RWPE1 (cell line): ENCODE measurements at regions not wholly inside any gene's neighbourhood (a gene's known extent, or its start where the extent isn't known, plus 50 kb on each side); places are given as distances from the start of the nearest gene placed in this dataset.
"Not testable (repeated sequence)": the region's sequence is repeated elsewhere in the genome, so short reads cannot be mapped to it uniquely, and the experiment has no call there.

ENCODE experiments used
- CTCF ChIA-PET: fragments of 350-600 bp; sonication (Branson Sonifier 250); formaldehyde crosslinking; extraction: SDS; loops from one replicate; lab custom pipeline; 2021; lab: Yijun Ruan, JAX
- POLR2A ChIA-PET: fragments of 400-600 bp; formaldehyde crosslinking; extraction: SDS; loops from one replicate; lab custom pipeline; 2020; ENCODE audit warnings: antibody characterized with exemption; ENCODE audit not compliant: low non-redundant PET; lab: Yijun Ruan, JAX
- DNase-seq: peaks from one replicate; pipeline ENCODE4 v3.0.0; 2012; ENCODE audit warnings: low spot score
- H3K27ac ChIP-seq: fragments of 450-650 bp; 2 replicates; pipeline ENCODE4 v1.5.1; 2017
- CTCF ChIP-seq: fragments of 450-650 bp; conservative IDR thresholded peaks from 2 replicates; pipeline ENCODE4 v1.5.1; 2017; ENCODE audit warnings: low read depth, mild to moderate bottlenecking

DNA sequence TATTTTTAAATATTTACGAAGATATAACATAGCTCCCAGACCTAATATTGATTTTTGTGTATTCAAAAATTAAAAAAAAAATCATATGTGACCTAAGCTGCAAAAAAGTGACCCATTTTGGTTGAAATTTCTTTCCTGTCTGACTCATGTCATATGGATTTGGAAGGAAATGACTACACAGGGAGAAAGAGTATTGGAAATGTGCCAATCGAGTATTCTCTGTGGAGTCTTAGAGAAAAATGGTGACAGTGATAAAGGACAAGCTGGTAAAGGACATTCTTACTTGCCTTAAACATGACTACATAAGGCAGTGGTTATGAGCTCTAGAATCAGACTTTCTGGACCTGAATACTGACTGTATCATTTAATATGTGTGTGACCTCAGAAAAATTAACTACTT, 262.9 kb upstream of the PTPRD start:
- ChIA-PET CTCF (no interaction called here), POLR2A (no interaction called here)
- DNase-seq = peak; percentile 14
- no peak overlapping the region for H3K27ac ChIP-seq
- TF ChIP-seq CTCF = no peak

DNA sequence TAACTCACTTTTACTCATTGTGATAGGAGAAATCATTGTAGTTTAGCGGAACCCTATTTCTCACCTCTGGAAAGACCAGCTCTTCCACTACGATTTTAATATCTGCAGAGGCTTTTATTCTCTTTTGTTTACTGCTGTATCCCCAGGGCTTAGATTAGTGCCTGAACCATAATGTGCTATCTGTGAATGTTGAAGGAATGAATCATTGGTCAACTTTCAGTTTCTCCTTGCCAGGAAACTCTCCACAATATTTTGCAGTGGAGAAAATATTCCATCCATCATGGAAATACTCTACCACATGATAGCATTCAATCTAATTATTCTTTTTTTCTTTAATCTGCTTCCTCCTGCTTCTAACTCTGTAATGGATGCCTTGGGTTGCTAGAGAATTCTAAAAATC, 263.5 kb upstream of the PTPRD start:
- POLR2A ChIA-PET = no interaction called here
- DNase-seq = peak; percentile 30

GRCh38 chr9:10890266-10890665, 277.5 kb upstream of the PTPRD start:
- POLR2A ChIA-PET, H3K27ac ChIP-seq, DNase-seq, CTCF ChIA-PET: not testable (repeated sequence)

More for the DNA sequence above, 263.5 kb upstream of the PTPRD start:
- TF ChIP-seq CTCF = no peak
- H3K27ac ChIP-seq = no peak overlapping the region
- CTCF ChIA-PET = no interaction called here

- H3K27ac ChIP-seq = no peak overlapping the region
- DNase-seq = no peak
- TF ChIP-seq CTCF = no peak
- CTCF ChIA-PET = no interaction called here
- POLR2A ChIA-PET = no interaction called here
Measured at GRCh38 chr9:10899509-10899908, 286.7 kb upstream of the PTPRD start.

DNA sequence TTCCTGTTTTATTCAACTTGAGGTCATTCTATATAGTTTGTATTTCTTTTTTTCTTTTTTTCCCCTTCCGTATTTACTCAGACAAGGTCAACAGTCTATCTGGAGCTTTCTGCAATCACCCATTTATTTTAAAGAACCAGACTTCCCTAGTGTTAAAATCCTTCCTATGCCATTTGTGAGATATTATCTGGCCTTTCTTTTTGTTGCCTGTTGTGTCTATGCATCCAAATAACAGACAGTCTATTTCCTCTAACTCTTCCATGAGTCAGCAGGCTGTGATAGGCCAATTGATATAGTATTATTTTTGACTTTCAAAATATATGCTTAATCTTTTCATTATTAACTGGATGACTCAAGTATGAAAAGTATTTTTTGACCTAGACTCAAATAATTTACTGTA, 291.2 kb upstream of the PTPRD start:
- TF ChIP-seq CTCF = no peak
- CTCF ChIA-PET = no interaction called here
- no peak for DNase-seq
- POLR2A ChIA-PET = no interaction called here
- H3K27ac ChIP-seq = no peak overlapping the region

GRCh38 chr9:10910779-10911178, 298.0 kb upstream of the PTPRD start:
- POLR2A ChIA-PET = no interaction called here
- DNase-seq = no peak
- CTCF ChIA-PET = no interaction called here
- TF ChIP-seq CTCF = no peak
- H3K27ac ChIP-seq = no peak overlapping the region

DNA sequence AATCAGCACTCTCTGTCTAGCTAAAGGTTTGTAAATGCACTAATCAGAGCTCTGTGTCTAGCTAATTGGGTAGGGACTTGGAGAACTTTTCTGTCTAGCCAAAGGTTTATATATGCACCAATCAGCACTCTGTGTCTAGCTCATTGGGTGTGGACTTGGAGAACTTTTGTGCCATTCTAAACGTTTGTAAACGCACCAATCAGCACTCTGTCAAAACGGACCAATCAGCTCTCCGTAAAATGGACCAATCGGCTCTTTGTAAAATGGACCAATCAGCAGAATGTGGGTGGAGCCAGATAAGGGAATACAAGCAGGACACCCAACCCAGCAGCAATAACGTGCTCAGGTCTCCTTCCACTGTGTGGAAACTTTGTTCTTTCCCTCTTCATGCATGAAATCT, 298.6 kb upstream of the PTPRD start:
- no peak for TF ChIP-seq CTCF
- CTCF ChIA-PET = no interaction called here
- no peak overlapping the region for H3K27ac ChIP-seq
- DNase-seq = no peak
- POLR2A ChIA-PET = no interaction called here
